ENCODE measurements at regions not wholly inside any gene's neighbourhood (a gene's known extent, or its start where the extent isn't known, plus 50 kb on each side); places are given as distances from the start of the nearest gene placed in this dataset.

- Histone ChIP-seq H3K27ac (ENCODE audit: extremely low read depth, low read depth, low read length) (no peak overlapping the region), H3K4me3 (ENCODE audit: low read depth, low read length) (no peak overlapping the region), H3K9me3 (ENCODE audit: control insufficient read depth, insufficient read depth, low read depth, low read length) (no peaks in the 10 kb centered on the region), H3K36me3 (ENCODE audit: control insufficient read depth in 2 of 2, insufficient read depth in 1 of 2, low read length in 2 of 2) (no peaks in the 10 kb centered on the region), H3K4me1 (ENCODE audit: control insufficient read depth, insufficient read depth, low read length) (no peaks in the 10 kb centered on the region)
- ChIA-PET POLR2A (no interaction called here), CTCF (no interaction called here)
- TF ChIP-seq ATF2 (tag by site-specific recombination; IDR thresholded peaks at IDR 0.05; ENCODE audit: low read depth) (no peak), ZNF610 (tag by site-specific recombination; IDR thresholded peaks at IDR 0.05; ENCODE audit: borderline replicate concordance) (no peak), ZNF488 (tag by site-specific recombination; IDR thresholded peaks at IDR 0.05) (no peak), PBX3 (CRISPR knock-in tag; IDR thresholded peaks at IDR 0.05) (no peak), EGR2 (tag by site-specific recombination; IDR thresholded peaks at IDR 0.05; ENCODE audit: low read depth) (no peak), ZNF639 (tag by site-specific recombination; IDR thresholded peaks at IDR 0.05) (no peak), WT1 (tag by site-specific recombination; IDR thresholded peaks at IDR 0.05) (no peak), ZNF174 (tag by site-specific recombination; IDR thresholded peaks at IDR 0.05) (no peak), ZNF350 (tag by site-specific recombination; IDR thresholded peaks at IDR 0.05) (no peak)
Measured at GRCh38 chr18:44179693-44180092, 501.0 kb upstream of the SETBP1 start.

- Histone ChIP-seq H3K27ac (ENCODE audit: extremely low read depth, low read depth, low read length) (no peak overlapping the region), H3K4me3 (ENCODE audit: low read depth, low read length) (no peak overlapping the region), H3K4me1 (ENCODE audit: control insufficient read depth, insufficient read depth, low read length) (no peaks in the 10 kb centered on the region), H3K36me3 (ENCODE audit: control insufficient read depth in 2 of 2, insufficient read depth in 1 of 2, low read length in 2 of 2) (no peaks in the 10 kb centered on the region), H3K9me3 (ENCODE audit: control insufficient read depth, insufficient read depth, low read depth, low read length) (no peaks in the 10 kb centered on the region)
- POLR2A ChIA-PET: no interaction called here
- CTCF ChIA-PET: interaction anchor here (0.6 to 0.7 kb wide), 2 partner anchors 146 to 1032 kb away, joined by 3 read pairs; no protein-coding TSS in a partner anchor
- TF ChIP-seq TSHZ1 (tag by site-specific recombination; IDR thresholded peaks at IDR 0.05; ENCODE audit: borderline replicate concordance): no peak
- no peak for TF ChIP-seq ZNF626 (tag by site-specific recombination; IDR thresholded peaks at IDR 0.05)
- TF ChIP-seq ZNF23 (tag by site-specific recombination; IDR thresholded peaks at IDR 0.05; ENCODE audit: borderline replicate concordance): no peak
- no peak for TF ChIP-seq ZBTB7A (tag by site-specific recombination; IDR thresholded peaks at IDR 0.05; ENCODE audit: low read depth)
- no peak for TF ChIP-seq ZNF488 (tag by site-specific recombination; IDR thresholded peaks at IDR 0.05)
- no peak for TF ChIP-seq ZNF184 (tag by site-specific recombination; IDR thresholded peaks at IDR 0.05)
- TF ChIP-seq ZSCAN4 (tag by site-specific recombination; IDR thresholded peaks at IDR 0.05): no peak
- no peak for TF ChIP-seq ZNF48 (tag by site-specific recombination; IDR thresholded peaks at IDR 0.05)
- no peak for TF ChIP-seq ZNF175 (tag by site-specific recombination; IDR thresholded peaks at IDR 0.05)
- TF ChIP-seq ZNF18 (tag by site-specific recombination; IDR thresholded peaks at IDR 0.05): no peak
- no peak for TF ChIP-seq ZNF501 (tag by site-specific recombination; IDR thresholded peaks at IDR 0.05)
- no peak for TF ChIP-seq ZNF664 (tag by site-specific recombination; IDR thresholded peaks at IDR 0.05)
- no peak for TF ChIP-seq ZNF16 (tag by site-specific recombination; IDR thresholded peaks at IDR 0.05; ENCODE audit: low read depth)
- no peak for TF ChIP-seq RBAK (tag by site-specific recombination; IDR thresholded peaks at IDR 0.05)
Measured at GRCh38 chr18:44180683-44181082, 500.0 kb upstream of the SETBP1 start.

Measured in HEK293 (cell line).